ENCODE measurements at regions not wholly inside any gene's neighbourhood (a gene's known extent, or its start where the extent isn't known, plus 50 kb on each side); places are given as distances from the start of the nearest gene placed in this dataset.

DNA sequence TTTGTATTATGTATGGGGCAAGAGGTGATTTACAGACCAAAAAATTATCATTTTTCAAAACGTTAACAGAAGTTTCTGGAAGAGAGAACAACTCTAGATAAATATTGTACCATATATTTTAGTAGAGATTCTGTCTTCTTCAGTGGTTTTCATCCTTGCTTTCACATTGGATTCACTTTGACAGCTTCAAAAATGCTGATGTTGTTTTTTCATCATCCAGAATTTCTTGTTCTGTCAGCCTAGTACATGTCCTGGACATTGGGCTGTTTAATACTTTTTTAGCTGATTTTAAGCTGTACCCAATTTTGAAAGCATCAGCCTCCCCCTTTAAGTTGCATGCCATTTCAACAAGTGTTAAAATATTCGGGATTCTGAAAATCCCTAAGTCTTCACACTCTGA is 711.3 kb upstream of the LRATD1 start:
- WGBS (ENCODE audit: insufficient coverage, low coverage, missing lambda C conversion rate): 0% methylated on average over 2 of the region's 2 CpGs
- Histone ChIP-seq H3K9me3 (replicated peaks; ENCODE audit: control insufficient read depth, insufficient read depth, low read depth, low read length) (no peaks in the 10 kb centered on the region), H3K4me1 (replicated peaks in 1 of 2; ENCODE audit: control insufficient read depth in 2 of 2, insufficient read depth in 2 of 2, low read length in 2 of 2) (no peaks in the 10 kb centered on the region), H3K9me1 (ENCODE audit: control insufficient read depth, insufficient read depth, low read length) (no peaks in the 10 kb centered on the region), H3K27ac (ENCODE audit: extremely low read depth, low read depth, low read length) (no peak overlapping the region), H3K4me2 (ENCODE audit: insufficient read depth, low read length) (no peak overlapping the region), H3K27me3 (ENCODE audit: control insufficient read depth in 2 of 2, insufficient read depth in 2 of 2, low read length in 2 of 2) (no peaks in the 10 kb centered on the region), H3K9ac (ENCODE audit: insufficient read depth in 1 of 2, low read depth in 2 of 2, low read length in 2 of 2) (no peak overlapping the region), H3K4me3 (no peak overlapping the region), H4K20me1 (replicated peaks; ENCODE audit: control insufficient read depth, insufficient read depth, low read length) (no peaks in the 10 kb centered on the region), H3K36me3 (ENCODE audit: control insufficient read depth, insufficient read depth, low read length) (no peaks in the 10 kb centered on the region), H3K79me2 (ENCODE audit: control insufficient read depth, insufficient read depth, low read length) (no peaks in the 10 kb centered on the region), H2AFZ (ENCODE audit: low read depth, low read length) (no peak overlapping the region)
- no peak for ATAC-seq
- DNase-seq (ENCODE audit: extremely low read depth in 1 of 4, low spot score in 3 of 4): no peak
- ChIA-PET CTCF (ENCODE audit: low intra/inter-chr PET ratio) (no interaction called here), POLR2A (no interaction called here)
- intact Hi-C loops (cut with micrococcal nuclease) (no loop called here), in situ Hi-C loops (cut with MboI) (no loop called here)
- no TSS peak for BruUV-seq (replicated peaks)
- FAIRE-seq: no peak
- TF ChIP-seq, protein P1, sequence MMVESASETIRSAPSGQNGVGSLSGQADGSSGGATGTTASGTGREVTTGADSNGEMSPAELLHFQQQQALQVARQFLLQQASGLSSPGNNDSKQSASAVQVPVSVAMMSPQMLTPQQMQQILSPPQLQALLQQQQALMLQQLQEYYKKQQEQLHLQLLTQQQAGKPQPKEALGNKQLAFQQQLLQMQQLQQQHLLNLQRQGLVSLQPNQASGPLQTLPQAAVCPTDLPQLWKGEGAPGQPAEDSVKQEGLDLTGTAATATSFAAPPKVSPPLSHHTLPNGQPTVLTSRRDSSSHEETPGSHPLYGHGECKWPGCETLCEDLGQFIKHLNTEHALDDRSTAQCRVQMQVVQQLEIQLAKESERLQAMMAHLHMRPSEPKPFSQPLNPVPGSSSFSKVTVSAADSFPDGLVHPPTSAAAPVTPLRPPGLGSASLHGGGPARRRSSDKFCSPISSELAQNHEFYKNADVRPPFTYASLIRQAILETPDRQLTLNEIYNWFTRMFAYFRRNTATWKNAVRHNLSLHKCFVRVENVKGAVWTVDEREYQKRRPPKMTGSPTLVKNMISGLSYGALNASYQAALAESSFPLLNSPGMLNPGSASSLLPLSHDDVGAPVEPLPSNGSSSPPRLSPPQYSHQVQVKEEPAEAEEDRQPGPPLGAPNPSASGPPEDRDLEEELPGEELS (CRISPR knock-in tag; IDR thresholded peaks at IDR 0.05; ENCODE audit: borderline replicate concordance): no peak
- TF ChIP-seq CBX3 (IDR thresholded peaks at IDR 0.05; ENCODE audit: borderline replicate concordance in 1 of 2, low read length in 2 of 2) (no peak), ZNF766 (CRISPR knock-in tag; conservative IDR thresholded peaks at IDR 0.05) (no peak), MYBL2 (IDR thresholded peaks at IDR 0.05; ENCODE audit: low read depth) (no peak), MYBL2 (CRISPR knock-in tag; IDR thresholded peaks at IDR 0.05; ENCODE audit: borderline replicate concordance) (no peak), NR3C1 (CRISPR knock-in tag; IDR thresholded peaks at IDR 0.05) (no peak), CHD1 (IDR thresholded peaks at IDR 0.05; ENCODE audit: low read length) (no peak), ETV1 (tag; conservative IDR thresholded peaks at IDR 0.05; ENCODE audit: low read depth) (no peak), STAG1 (CRISPR knock-in tag; IDR thresholded peaks at IDR 0.05; ENCODE audit: borderline replicate concordance) (no peak), ZKSCAN1 (IDR thresholded peaks at IDR 0.05; ENCODE audit: low read depth, low read length) (no peak), RFX5 (IDR thresholded peaks at IDR 0.05; ENCODE audit: low read depth, low read length) (no peak), KDM5B (IDR thresholded peaks at IDR 0.05; ENCODE audit: insufficient replicate concordance, low read depth, low read length) (no peak), CREM (IDR thresholded peaks at IDR 0.05; ENCODE audit: low read depth) (no peak)
- TF ChIP-seq, protein P2, sequence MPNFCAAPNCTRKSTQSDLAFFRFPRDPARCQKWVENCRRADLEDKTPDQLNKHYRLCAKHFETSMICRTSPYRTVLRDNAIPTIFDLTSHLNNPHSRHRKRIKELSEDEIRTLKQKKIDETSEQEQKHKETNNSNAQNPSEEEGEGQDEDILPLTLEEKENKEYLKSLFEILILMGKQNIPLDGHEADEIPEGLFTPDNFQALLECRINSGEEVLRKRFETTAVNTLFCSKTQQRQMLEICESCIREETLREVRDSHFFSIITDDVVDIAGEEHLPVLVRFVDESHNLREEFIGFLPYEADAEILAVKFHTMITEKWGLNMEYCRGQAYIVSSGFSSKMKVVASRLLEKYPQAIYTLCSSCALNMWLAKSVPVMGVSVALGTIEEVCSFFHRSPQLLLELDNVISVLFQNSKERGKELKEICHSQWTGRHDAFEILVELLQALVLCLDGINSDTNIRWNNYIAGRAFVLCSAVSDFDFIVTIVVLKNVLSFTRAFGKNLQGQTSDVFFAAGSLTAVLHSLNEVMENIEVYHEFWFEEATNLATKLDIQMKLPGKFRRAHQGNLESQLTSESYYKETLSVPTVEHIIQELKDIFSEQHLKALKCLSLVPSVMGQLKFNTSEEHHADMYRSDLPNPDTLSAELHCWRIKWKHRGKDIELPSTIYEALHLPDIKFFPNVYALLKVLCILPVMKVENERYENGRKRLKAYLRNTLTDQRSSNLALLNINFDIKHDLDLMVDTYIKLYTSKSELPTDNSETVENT (CRISPR knock-in tag; IDR thresholded peaks at IDR 0.05): no peak
- TF ChIP-seq, protein P3, sequence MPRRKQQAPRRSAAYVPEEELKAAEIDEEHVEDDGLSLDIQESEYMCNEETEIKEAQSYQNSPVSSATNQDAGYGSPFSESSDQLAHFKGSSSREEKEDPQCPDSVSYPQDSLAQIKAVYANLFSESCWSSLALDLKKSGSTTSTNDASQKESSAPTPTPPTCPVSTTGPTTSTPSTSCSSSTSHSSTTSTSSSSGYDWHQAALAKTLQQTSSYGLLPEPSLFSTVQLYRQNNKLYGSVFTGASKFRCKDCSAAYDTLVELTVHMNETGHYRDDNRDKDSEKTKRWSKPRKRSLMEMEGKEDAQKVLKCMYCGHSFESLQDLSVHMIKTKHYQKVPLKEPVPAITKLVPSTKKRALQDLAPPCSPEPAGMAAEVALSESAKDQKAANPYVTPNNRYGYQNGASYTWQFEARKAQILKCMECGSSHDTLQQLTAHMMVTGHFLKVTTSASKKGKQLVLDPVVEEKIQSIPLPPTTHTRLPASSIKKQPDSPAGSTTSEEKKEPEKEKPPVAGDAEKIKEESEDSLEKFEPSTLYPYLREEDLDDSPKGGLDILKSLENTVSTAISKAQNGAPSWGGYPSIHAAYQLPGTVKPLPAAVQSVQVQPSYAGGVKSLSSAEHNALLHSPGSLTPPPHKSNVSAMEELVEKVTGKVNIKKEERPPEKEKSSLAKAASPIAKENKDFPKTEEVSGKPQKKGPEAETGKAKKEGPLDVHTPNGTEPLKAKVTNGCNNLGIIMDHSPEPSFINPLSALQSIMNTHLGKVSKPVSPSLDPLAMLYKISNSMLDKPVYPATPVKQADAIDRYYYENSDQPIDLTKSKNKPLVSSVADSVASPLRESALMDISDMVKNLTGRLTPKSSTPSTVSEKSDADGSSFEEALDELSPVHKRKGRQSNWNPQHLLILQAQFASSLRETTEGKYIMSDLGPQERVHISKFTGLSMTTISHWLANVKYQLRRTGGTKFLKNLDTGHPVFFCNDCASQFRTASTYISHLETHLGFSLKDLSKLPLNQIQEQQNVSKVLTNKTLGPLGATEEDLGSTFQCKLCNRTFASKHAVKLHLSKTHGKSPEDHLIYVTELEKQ (CRISPR knock-in tag; IDR thresholded peaks at IDR 0.05): no peak
